HG02759 (cell line): ENCODE measurements at regions not wholly inside any gene's neighbourhood (a gene's known extent, or its start where the extent isn't known, plus 50 kb on each side); places are given as distances from the start of the nearest gene placed in this dataset.

Experiments
- ATAC-seq: cut with Tn5 transposase; IDR thresholded peaks from one replicate; pipeline ENCODE4 v1.9.1; 2021; ENCODE audit warnings: mild to moderate bottlenecking, moderate library complexity; ENCODE audit not compliant: unreplicated experiment

GRCh38 chr3:158961911-158962310, 160.1 kb downstream of the MFSD1 start:
- no peak for ATAC-seq

GRCh38 chr3:158970006-158970405, 168.2 kb downstream of the MFSD1 start:
- ATAC-seq, result no peak

- no peak for ATAC-seq
These were observed 173.1 kb downstream of the MFSD1 start for GRCh38 chr3:158974904-158975303.

GRCh38 chr3:158976966-158977365, 175.1 kb downstream of the MFSD1 start:
- no peak for ATAC-seq

GRCh38 chr3:158977497-158977896, 175.6 kb downstream of the MFSD1 start:
- no peak for ATAC-seq

GRCh38 chr3:158983216-158984099, 181.6 kb downstream of the MFSD1 start:
- no peak for ATAC-seq

- no peak for ATAC-seq
These were observed 189.4 kb downstream of the MFSD1 start for GRCh38 chr3:158991146-158991705.

- no peak for ATAC-seq
These were observed 190.6 kb downstream of the MFSD1 start for GRCh38 chr3:158992463-158992862.

GRCh38 chr3:158994386-158994785, 192.5 kb downstream of the MFSD1 start:
- ATAC-seq, result no peak

- ATAC-seq, result no peak
These were observed 199.9 kb downstream of the MFSD1 start for GRCh38 chr3:159001711-159002110.

GRCh38 chr3:159005137-159005536, 203.3 kb downstream of the MFSD1 start:
- no peak for ATAC-seq

- no peak for ATAC-seq
These were observed 205.5 kb downstream of the MFSD1 start for GRCh38 chr3:159007331-159007730.

GRCh38 chr3:159008401-159008800, 206.5 kb downstream of the MFSD1 start:
- ATAC-seq, result no peak

GRCh38 chr3:159018341-159018740, 216.5 kb downstream of the MFSD1 start:
- no peak for ATAC-seq

GRCh38 chr3:159025733-159026132, 223.9 kb downstream of the MFSD1 start:
- no peak for ATAC-seq

- no peak for ATAC-seq
These were observed 224.7 kb downstream of the MFSD1 start for GRCh38 chr3:159026510-159026909.

GRCh38 chr3:159028706-159029105, 226.9 kb downstream of the MFSD1 start:
- peak; percentile 6 for ATAC-seq

GRCh38 chr3:159029306-159030026, 227.6 kb downstream of the MFSD1 start:
- peak; percentile 80 for ATAC-seq

- no peak for ATAC-seq
These were observed 228.3 kb downstream of the MFSD1 start for GRCh38 chr3:159030138-159030670.

- ATAC-seq, result no peak
These were observed 229.2 kb downstream of the MFSD1 start for GRCh38 chr3:159030886-159031679.

- ATAC-seq, result no peak
These were observed 230.5 kb downstream of the MFSD1 start for GRCh38 chr3:159032311-159032710.
